Liver (tissue), 8 donors: ENCODE measurements at regions not wholly inside any gene's neighbourhood (a gene's known extent, or its start where the extent isn't known, plus 50 kb on each side); places are given as distances from the start of the nearest gene placed in this dataset.

Source experiments
- DNase-seq: peaks from one replicate; pipeline ENCODE4 v3.0.0-alpha.2; 2017; ENCODE audit warnings: low spot score
- H3K27ac ChIP-seq, 2 donors: one replicate each; pipeline ENCODE4 v1.7.0; 2013; ENCODE audit warnings: inconsistent platforms in 2 of 2, low read length in 2 of 2, control low read depth in 1 of 2, low read depth in 1 of 2, mild to moderate bottlenecking in 1 of 2
- H3K27me3 ChIP-seq, 4 donors: one replicate each; pipeline versions ENCODE4 v1.6.1 to v1.7.0; 2013; ENCODE audit warnings: low read length in 3 of 4, inconsistent platforms in 1 of 4, mild to moderate bottlenecking in 1 of 4, moderate library complexity in 1 of 4; ENCODE audit not compliant: control insufficient read depth in 4 of 4, insufficient read depth in 4 of 4
- H3K36me3 ChIP-seq, 4 donors: one replicate each; pipeline versions ENCODE4 v1.6.1 to v1.7.0; 2013; ENCODE audit warnings: low read length in 3 of 4, mild to moderate bottlenecking in 3 of 4, low read depth in 1 of 4, moderate library complexity in 1 of 4; ENCODE audit not compliant: control insufficient read depth in 4 of 4, insufficient read depth in 3 of 4
- H3K4me1 ChIP-seq, 4 donors: one replicate each; pipeline versions ENCODE4 v1.6.1 to v1.7.0; 2013; ENCODE audit warnings: low read length in 3 of 4, mild to moderate bottlenecking in 3 of 4, moderate library complexity in 1 of 4; ENCODE audit not compliant: control insufficient read depth in 4 of 4, insufficient read depth in 4 of 4
- H3K4me3 ChIP-seq, 3 donors: one replicate each; pipeline versions ENCODE4 v1.6.1 to v1.7.0; 2013; ENCODE audit warnings: low read length in 3 of 3, control low read depth in 1 of 3, low read depth in 1 of 3, mild to moderate bottlenecking in 1 of 3
- H3K9ac ChIP-seq, 2 donors: one replicate each; pipeline ENCODE4 v1.7.0; 2013; ENCODE audit warnings: low read length in 2 of 2, mild to moderate bottlenecking in 2 of 2, moderate library complexity in 2 of 2, control low read depth in 1 of 2, low read depth in 1 of 2
- H3K9me3 ChIP-seq, 4 donors: one replicate each; pipeline versions ENCODE4 v1.6.1 to v1.7.0; 2013; ENCODE audit warnings: low read length in 3 of 4; ENCODE audit not compliant: control insufficient read depth in 4 of 4
- ATF3 ChIP-seq: IDR thresholded peaks from 2 replicates; pipeline ENCODE4 v1.6.1; 2016; ENCODE audit warnings: antibody characterized with exemption
- EGR1 ChIP-seq, 2 donors: IDR thresholded peaks; 2 replicates each; pipeline ENCODE4 v1.6.1; 2016 to 2018; ENCODE audit warnings: antibody characterized with exemption in 2 of 2, low read depth in 2 of 2
- FOXA1 ChIP-seq: IDR thresholded peaks from 2 replicates; pipeline ENCODE4 v1.6.1; 2016; ENCODE audit warnings: antibody characterized with exemption
- FOXA2 ChIP-seq: IDR thresholded peaks from 2 replicates; pipeline ENCODE4 v1.6.1; 2016; ENCODE audit warnings: antibody characterized with exemption
- GABPA ChIP-seq, 2 donors: IDR thresholded peaks in 1 of 2; conservative IDR thresholded peaks in 1 of 2; 2 replicates each; pipeline ENCODE4 v1.6.1; 2016; ENCODE audit warnings: antibody characterized with exemption in 2 of 2, mild to moderate bottlenecking in 1 of 2, moderate library complexity in 1 of 2
- HNF4A ChIP-seq, 2 donors: conservative IDR thresholded peaks; 2 replicates each; pipeline ENCODE4 v1.6.1; 2016; ENCODE audit warnings: antibody characterized with exemption in 2 of 2, mild to moderate bottlenecking in 2 of 2
- HNF4G ChIP-seq: IDR thresholded peaks from 2 replicates; pipeline ENCODE4 v1.6.1; 2016; ENCODE audit warnings: antibody characterized with exemption
- JUND ChIP-seq, 2 donors: IDR thresholded peaks; 2 replicates each; pipeline ENCODE4 v1.6.1; 2016; ENCODE audit warnings: antibody characterized with exemption in 2 of 2
- NR2F2 ChIP-seq: IDR thresholded peaks from 2 replicates; pipeline ENCODE4 v1.6.1; 2016; ENCODE audit warnings: antibody characterized with exemption
- RAD21 ChIP-seq, 2 donors: IDR thresholded peaks; 2 replicates each; pipeline ENCODE4 v1.6.1; 2016; ENCODE audit warnings: antibody characterized with exemption in 2 of 2, mild to moderate bottlenecking in 2 of 2
- RXRA ChIP-seq, 2 donors: IDR thresholded peaks; 2 replicates each; pipeline ENCODE4 v1.6.1; 2017 to 2018; ENCODE audit warnings: antibody characterized with exemption in 2 of 2, mild to moderate bottlenecking in 1 of 2
- SP1 ChIP-seq: IDR thresholded peaks from 2 replicates; pipeline ENCODE4 v1.6.1; 2018; ENCODE audit warnings: antibody characterized with exemption, mild to moderate bottlenecking
- TAF1 ChIP-seq: conservative IDR thresholded peaks from 2 replicates; pipeline ENCODE4 v1.6.1; 2016; ENCODE audit warnings: antibody characterized with exemption, mild to moderate bottlenecking
- YY1 ChIP-seq: IDR thresholded peaks from 2 replicates; pipeline ENCODE4 v1.6.1; 2016; ENCODE audit warnings: antibody characterized with exemption, mild to moderate bottlenecking
- WGBS: extraction: QIAGEN DNeasy Blood & Tissue Kit; methylation state at CpG from one replicate; pipeline ENCODE4 v1.1.7; 2013; 5-methylcytosine and 5-hydroxymethylcytosine counted together
- TF ChIP-seq, protein P1 (sequence below): IDR thresholded peaks from 2 replicates; pipeline ENCODE4 v1.6.1; 2016; ENCODE audit warnings: antibody characterized with exemption, mild to moderate bottlenecking
- TF ChIP-seq, protein P2 (sequence below): IDR thresholded peaks from 2 replicates; pipeline ENCODE4 v1.6.1; 2016; ENCODE audit warnings: antibody characterized with exemption
- TF ChIP-seq, protein P3 (sequence below): IDR thresholded peaks from 2 replicates; pipeline ENCODE4 v1.6.1; 2016; ENCODE audit warnings: antibody characterized with exemption
- TF ChIP-seq, protein P4 (sequence below): fragments of 150-350 bp; IDR thresholded peaks from 2 replicates; pipeline ENCODE4 v1.5.1; 2017; ENCODE audit warnings: improper control_type of control experiment, low read depth, low read length; ENCODE audit not compliant: missing input control
- donor health status: healthy.
- donor health status: healthy.
- donor health status: healthy.
- donor health status: healthy.
- donor health status: healthy.

DNA sequence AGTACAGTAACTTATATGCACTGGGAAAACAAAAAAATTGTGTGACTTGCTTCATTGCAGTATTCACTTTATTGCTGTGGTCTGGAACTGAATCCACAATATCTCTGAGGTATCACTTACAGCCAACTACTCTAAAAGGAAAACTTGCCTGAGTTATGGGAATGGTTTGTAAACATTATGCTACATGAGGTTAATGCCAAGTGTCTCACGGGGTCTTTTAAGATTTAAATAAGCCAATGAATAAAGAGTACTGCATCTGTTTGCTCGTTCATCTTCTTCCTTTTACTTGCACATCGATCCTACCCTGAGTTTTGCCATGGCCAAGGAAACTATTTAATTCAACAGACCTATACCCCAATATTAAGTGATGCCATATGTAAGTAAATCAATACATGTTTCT, 72.0 kb upstream of the API5 start:
- Histone ChIP-seq H3K9ac (no peak overlapping the region), H3K9me3 (no peaks in the 10 kb centered on the region), H3K4me1 (no peaks in the 10 kb centered on the region), H3K27ac (no peak overlapping the region), H3K36me3 (no peaks in the 10 kb centered on the region), H3K27me3 (no peaks in the 10 kb centered on the region), H3K4me3 (no peak overlapping the region)
- TF ChIP-seq HNF4G = no peak
- TF ChIP-seq ATF3 = no peak
- TF ChIP-seq FOXA1 = no peak
- TF ChIP-seq, protein P1, sequence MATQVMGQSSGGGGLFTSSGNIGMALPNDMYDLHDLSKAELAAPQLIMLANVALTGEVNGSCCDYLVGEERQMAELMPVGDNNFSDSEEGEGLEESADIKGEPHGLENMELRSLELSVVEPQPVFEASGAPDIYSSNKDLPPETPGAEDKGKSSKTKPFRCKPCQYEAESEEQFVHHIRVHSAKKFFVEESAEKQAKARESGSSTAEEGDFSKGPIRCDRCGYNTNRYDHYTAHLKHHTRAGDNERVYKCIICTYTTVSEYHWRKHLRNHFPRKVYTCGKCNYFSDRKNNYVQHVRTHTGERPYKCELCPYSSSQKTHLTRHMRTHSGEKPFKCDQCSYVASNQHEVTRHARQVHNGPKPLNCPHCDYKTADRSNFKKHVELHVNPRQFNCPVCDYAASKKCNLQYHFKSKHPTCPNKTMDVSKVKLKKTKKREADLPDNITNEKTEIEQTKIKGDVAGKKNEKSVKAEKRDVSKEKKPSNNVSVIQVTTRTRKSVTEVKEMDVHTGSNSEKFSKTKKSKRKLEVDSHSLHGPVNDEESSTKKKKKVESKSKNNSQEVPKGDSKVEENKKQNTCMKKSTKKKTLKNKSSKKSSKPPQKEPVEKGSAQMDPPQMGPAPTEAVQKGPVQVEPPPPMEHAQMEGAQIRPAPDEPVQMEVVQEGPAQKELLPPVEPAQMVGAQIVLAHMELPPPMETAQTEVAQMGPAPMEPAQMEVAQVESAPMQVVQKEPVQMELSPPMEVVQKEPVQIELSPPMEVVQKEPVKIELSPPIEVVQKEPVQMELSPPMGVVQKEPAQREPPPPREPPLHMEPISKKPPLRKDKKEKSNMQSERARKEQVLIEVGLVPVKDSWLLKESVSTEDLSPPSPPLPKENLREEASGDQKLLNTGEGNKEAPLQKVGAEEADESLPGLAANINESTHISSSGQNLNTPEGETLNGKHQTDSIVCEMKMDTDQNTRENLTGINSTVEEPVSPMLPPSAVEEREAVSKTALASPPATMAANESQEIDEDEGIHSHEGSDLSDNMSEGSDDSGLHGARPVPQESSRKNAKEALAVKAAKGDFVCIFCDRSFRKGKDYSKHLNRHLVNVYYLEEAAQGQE = no peak
- TF ChIP-seq, protein P2, sequence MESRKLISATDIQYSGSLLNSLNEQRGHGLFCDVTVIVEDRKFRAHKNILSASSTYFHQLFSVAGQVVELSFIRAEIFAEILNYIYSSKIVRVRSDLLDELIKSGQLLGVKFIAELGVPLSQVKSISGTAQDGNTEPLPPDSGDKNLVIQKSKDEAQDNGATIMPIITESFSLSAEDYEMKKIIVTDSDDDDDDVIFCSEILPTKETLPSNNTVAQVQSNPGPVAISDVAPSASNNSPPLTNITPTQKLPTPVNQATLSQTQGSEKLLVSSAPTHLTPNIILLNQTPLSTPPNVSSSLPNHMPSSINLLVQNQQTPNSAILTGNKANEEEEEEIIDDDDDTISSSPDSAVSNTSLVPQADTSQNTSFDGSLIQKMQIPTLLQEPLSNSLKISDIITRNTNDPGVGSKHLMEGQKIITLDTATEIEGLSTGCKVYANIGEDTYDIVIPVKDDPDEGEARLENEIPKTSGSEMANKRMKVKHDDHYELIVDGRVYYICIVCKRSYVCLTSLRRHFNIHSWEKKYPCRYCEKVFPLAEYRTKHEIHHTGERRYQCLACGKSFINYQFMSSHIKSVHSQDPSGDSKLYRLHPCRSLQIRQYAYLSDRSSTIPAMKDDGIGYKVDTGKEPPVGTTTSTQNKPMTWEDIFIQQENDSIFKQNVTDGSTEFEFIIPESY = no peak
- no peak for TF ChIP-seq RXRA (IDR thresholded peaks at IDR 0.05)
- TF ChIP-seq, protein P3, sequence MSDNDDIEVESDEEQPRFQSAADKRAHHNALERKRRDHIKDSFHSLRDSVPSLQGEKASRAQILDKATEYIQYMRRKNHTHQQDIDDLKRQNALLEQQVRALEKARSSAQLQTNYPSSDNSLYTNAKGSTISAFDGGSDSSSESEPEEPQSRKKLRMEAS = no peak
- TF ChIP-seq JUND (IDR thresholded peaks at IDR 0.05) = no peak
- TF ChIP-seq FOXA2 = no peak
- TF ChIP-seq TAF1 = no peak
- TF ChIP-seq NR2F2 = no peak
- TF ChIP-seq HNF4A (conservative IDR thresholded peaks at IDR 0.05) = no peak
- TF ChIP-seq, protein P4, sequence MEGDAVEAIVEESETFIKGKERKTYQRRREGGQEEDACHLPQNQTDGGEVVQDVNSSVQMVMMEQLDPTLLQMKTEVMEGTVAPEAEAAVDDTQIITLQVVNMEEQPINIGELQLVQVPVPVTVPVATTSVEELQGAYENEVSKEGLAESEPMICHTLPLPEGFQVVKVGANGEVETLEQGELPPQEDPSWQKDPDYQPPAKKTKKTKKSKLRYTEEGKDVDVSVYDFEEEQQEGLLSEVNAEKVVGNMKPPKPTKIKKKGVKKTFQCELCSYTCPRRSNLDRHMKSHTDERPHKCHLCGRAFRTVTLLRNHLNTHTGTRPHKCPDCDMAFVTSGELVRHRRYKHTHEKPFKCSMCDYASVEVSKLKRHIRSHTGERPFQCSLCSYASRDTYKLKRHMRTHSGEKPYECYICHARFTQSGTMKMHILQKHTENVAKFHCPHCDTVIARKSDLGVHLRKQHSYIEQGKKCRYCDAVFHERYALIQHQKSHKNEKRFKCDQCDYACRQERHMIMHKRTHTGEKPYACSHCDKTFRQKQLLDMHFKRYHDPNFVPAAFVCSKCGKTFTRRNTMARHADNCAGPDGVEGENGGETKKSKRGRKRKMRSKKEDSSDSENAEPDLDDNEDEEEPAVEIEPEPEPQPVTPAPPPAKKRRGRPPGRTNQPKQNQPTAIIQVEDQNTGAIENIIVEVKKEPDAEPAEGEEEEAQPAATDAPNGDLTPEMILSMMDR = no peak
- no peak for TF ChIP-seq YY1
- no peak for TF ChIP-seq EGR1 (IDR thresholded peaks at IDR 0.05; ENCODE audit: low read depth in 2 of 2)
- no peak for TF ChIP-seq GABPA (IDR thresholded peaks at IDR 0.05 in 1 of 2, conservative IDR thresholded peaks at IDR 0.05 in 1 of 2)
- no peak for TF ChIP-seq RAD21 (IDR thresholded peaks at IDR 0.05)
- no peak for TF ChIP-seq SP1
- 58% methylated on average over 3 of the region's 3 CpGs for WGBS
- no peak for DNase-seq

- Histone ChIP-seq H3K9ac (no peak overlapping the region), H3K27me3 (no peaks in the 10 kb centered on the region), H3K36me3 (no peaks in the 10 kb centered on the region), H3K9me3 (no peaks in the 10 kb centered on the region), H3K4me1 (no peaks in the 10 kb centered on the region), H3K4me3 (no peak overlapping the region), H3K27ac (no peak overlapping the region)
- WGBS = 48% methylated on average over 1 of the region's 1 CpG
- no peak for DNase-seq
- TF ChIP-seq RAD21 (IDR thresholded peaks at IDR 0.05) (no peak), FOXA1 (no peak), HNF4G (no peak)
- TF ChIP-seq, protein P2 = no peak
Measured at GRCh38 chr11:43242401-43242800, 69.4 kb upstream of the API5 start.
